K562 (cell line): ENCODE measurements at regions not wholly inside any gene's neighbourhood (a gene's known extent, or its start where the extent isn't known, plus 50 kb on each side); places are given as distances from the start of the nearest gene placed in this dataset.

Source experiments
- ATAC-seq: fragments of 200-7000 bp; cut with Tn5 transposase; 3 replicates; pipeline ENCODE4 v1.9.1; 2020; ENCODE audit warnings: moderate library complexity
- BruUV-seq: library from RNA; stranded (reverse); fragments of 400-500 nt; replicated peaks from 2 replicates; lab custom pipeline; 2021; lab: Mats Ljungman, UMichigan
- CTCF ChIA-PET: fragments of 300-600 bp; formaldehyde crosslinking; extraction: SDS; loops from one replicate; lab custom pipeline; 2021; ENCODE audit warnings: low intra/inter-chr PET ratio; lab: Yijun Ruan, JAX
- POLR2A ChIA-PET: fragments of 300-600, 350-650 bp; sonication (Branson Sonifier 250); formaldehyde crosslinking; extraction: SDS; loops from one replicate; lab custom pipeline; 2021; ENCODE audit warnings: antibody characterized with exemption, inconsistent platforms; lab: Yijun Ruan, JAX
- DNase-seq, 4 experiments: peaks; one replicate each; pipeline versions ENCODE4 v3.0.0 to v3.0.0-alpha.2; 2011 to 2018; ENCODE audit warnings: low spot score in 3 of 4, mixed read lengths in 3 of 4; ENCODE audit errors: extremely low read depth in 1 of 4
- FAIRE-seq: peaks from 2 replicates; lab custom pipeline; 2011; peaks lifted over from hg19 to GRCh38; lab: Jason Lieb, UNC
- H2AFZ ChIP-seq: 2 replicates; pipeline ENCODE4 v1.6.0; 2011; ENCODE audit warnings: low read depth, low read length, control low read depth, inconsistent platforms
- H3K27ac ChIP-seq: fragments of 200-600 bp; 3 replicates; pipeline ENCODE4 v1.8.0; 2011; ENCODE audit warnings: low read depth, mild to moderate bottlenecking, control low read depth, inconsistent platforms, low read length, moderate library complexity, mixed read lengths; ENCODE audit errors: extremely low read depth
- H3K27me3 ChIP-seq, 2 experiments: fragments of 300-600 bp in 1 of 2; 2 replicates in 1 of 2; 3 replicates in 1 of 2; pipeline versions ENCODE4 v1.6.0 to v1.8.0; 2011; ENCODE audit warnings: inconsistent platforms in 2 of 2, low read length in 2 of 2, mild to moderate bottlenecking in 1 of 2, mixed read lengths in 1 of 2, moderate library complexity in 1 of 2; ENCODE audit not compliant: control insufficient read depth in 2 of 2, insufficient read depth in 2 of 2
- H3K36me3 ChIP-seq: fragments of 300-600 bp; 3 replicates; pipeline ENCODE4 v1.8.0; 2011; ENCODE audit warnings: mild to moderate bottlenecking, low read length, inconsistent platforms; ENCODE audit not compliant: control insufficient read depth, insufficient read depth
- H3K4me1 ChIP-seq, 2 experiments: fragments of 200-600 bp in 1 of 2; replicated peaks in 1 of 2; 2 replicates in 1 of 2; 3 replicates in 1 of 2; pipeline versions ENCODE4 v1.5.1 to v1.8.0; 2011; ENCODE audit warnings: inconsistent platforms in 2 of 2, low read length in 2 of 2, mild to moderate bottlenecking in 1 of 2, mixed read lengths in 1 of 2, moderate library complexity in 1 of 2; ENCODE audit not compliant: control insufficient read depth in 2 of 2, insufficient read depth in 2 of 2
- H3K4me2 ChIP-seq: 2 replicates; pipeline ENCODE4 v1.6.1; 2011; ENCODE audit warnings: low read length, control low read depth, inconsistent platforms, mixed read lengths; ENCODE audit not compliant: insufficient read depth
- H3K4me3 ChIP-seq: fragments of 200-600 bp; sonication (generic), shearing (Covaris generic); 2 replicates; pipeline ENCODE4 v1.5.1; 2016; ENCODE audit warnings: control low read depth, inconsistent platforms
- H3K79me2 ChIP-seq: fragments of 200-600 bp; 3 replicates; pipeline ENCODE4 v1.8.0; 2011; ENCODE audit warnings: low read length, inconsistent platforms; ENCODE audit not compliant: control insufficient read depth, insufficient read depth
- H3K9ac ChIP-seq, 2 experiments: 2 replicates each; pipeline versions ENCODE4 v1.6.0 to v1.6.1; 2011; ENCODE audit warnings: low read depth in 2 of 2, low read length in 2 of 2, control low read depth in 1 of 2, inconsistent platforms in 1 of 2, mild to moderate bottlenecking in 1 of 2, mixed read lengths in 1 of 2; ENCODE audit not compliant: insufficient read depth in 1 of 2
- H3K9me1 ChIP-seq: one replicate; pipeline ENCODE4 v1.6.0; 2011; ENCODE audit warnings: inconsistent platforms, mild to moderate bottlenecking, low read length, moderate library complexity; ENCODE audit not compliant: control insufficient read depth, insufficient read depth
- H3K9me3 ChIP-seq: replicated peaks from 2 replicates; pipeline ENCODE4 v1.5.1; 2011; ENCODE audit warnings: low read depth, low read length, inconsistent platforms; ENCODE audit not compliant: control insufficient read depth, insufficient read depth
- H4K20me1 ChIP-seq: replicated peaks from 2 replicates; pipeline ENCODE4 v1.6.1; 2011; ENCODE audit warnings: low read length, inconsistent platforms, mixed read lengths; ENCODE audit not compliant: control insufficient read depth, insufficient read depth
- L3MBTL2 ChIP-seq: fragments of 450-650 bp; IDR thresholded peaks from 2 replicates; pipeline ENCODE4 v1.6.1; 2016; ENCODE audit warnings: mild to moderate bottlenecking, moderate library complexity
- PCBP2 ChIP-seq: fragments of 200-400 bp; formaldehyde crosslinking; IDR thresholded peaks from 2 replicates; pipeline ENCODE4 v1.6.1; 2018; ENCODE audit warnings: low read length, low read depth, mild to moderate bottlenecking, moderate library complexity; ENCODE audit not compliant: poor library complexity, severe bottlenecking
- U2AF1 ChIP-seq: fragments of 200-400 bp; formaldehyde crosslinking; optimal IDR thresholded peaks from 2 replicates; pipeline ENCODE3; 2017; ENCODE audit warnings: mild to moderate bottlenecking, low read depth, low read length, moderate library complexity
- ZNF140 ChIP-seq: fragments of 250-450 bp; sonication (Bioruptor Pico); IDR thresholded peaks from 2 replicates; pipeline ENCODE4 v1.8.0; 2021; ENCODE audit warnings: moderate library complexity, mild to moderate bottlenecking, inconsistent platforms
- ZNF785 ChIP-seq: fragments of 250-450 bp; sonication (Bioruptor Pico); IDR thresholded peaks from 2 replicates; pipeline ENCODE4 v1.4.0; 2020; ENCODE audit warnings: mild to moderate bottlenecking
- WGBS: fragments of 100-300 bp; shearing (Covaris generic); methylation state at CpG from one replicate; pipeline ENCODE4 v1.1.6; 2016; ENCODE audit warnings: low coverage, mixed read lengths; ENCODE audit not compliant: insufficient coverage; ENCODE audit errors: missing lambda C conversion rate; 5-methylcytosine and 5-hydroxymethylcytosine counted together
- in situ Hi-C: fragments of 300-500 bp; cut with MboI; formaldehyde crosslinking; loops from 4 replicates; pipeline ENCODE4 v1.15.0; 2018; ENCODE audit warnings: inconsistent platforms, mixed read lengths
- intact Hi-C: fragments of 100-400 bp; cut with micrococcal nuclease; formaldehyde crosslinking; loops from 2 replicates; pipeline ENCODE4 v1.14.2; 2022

DNA sequence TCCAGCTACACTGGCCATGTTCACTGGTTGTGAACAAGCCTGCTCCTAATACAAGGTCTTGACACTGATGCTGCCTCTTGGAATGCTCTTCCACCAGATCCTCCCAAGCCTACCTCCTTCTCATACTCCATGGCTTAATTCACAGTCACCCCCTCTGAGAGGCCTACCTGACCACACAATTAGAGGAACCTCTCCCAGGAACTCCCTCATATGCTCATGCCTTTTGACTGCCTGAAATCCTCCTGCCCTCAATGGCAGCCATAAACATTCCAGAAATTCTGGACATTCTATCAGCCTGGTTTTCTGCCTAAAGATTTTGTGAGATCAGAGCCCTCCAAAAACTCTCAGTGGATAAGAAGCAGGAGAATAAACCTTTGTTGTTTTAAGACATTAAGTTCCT, 340.2 kb downstream of the C12orf75 start:
- H3K79me2 ChIP-seq, result no peaks in the 10 kb centered on the region
- no peak for TF ChIP-seq L3MBTL2
- TF ChIP-seq U2AF1, result no peak
- no peak for TF ChIP-seq ZNF140
- BruUV-seq, result no TSS peak

GRCh38 chr12:105671720-105672119, 341.2 kb downstream of the C12orf75 start:
- Histone ChIP-seq H3K36me3 (no peaks in the 10 kb centered on the region), H4K20me1 (no peaks in the 10 kb centered on the region), H3K27me3 (no peaks in the 10 kb centered on the region), H3K4me1 (peaks cover 0 to 3% of the 10 kb centered on the region in 2 experiments; a peak in 1 of 5 replicates), H2AFZ (no peak overlapping the region), H3K9ac (no peak overlapping the region), H3K4me3 (no peak overlapping the region), H3K4me2 (no peak overlapping the region), H3K9me1 (no peaks in the 10 kb centered on the region), H3K27ac (no peak overlapping the region), H3K79me2 (no peaks in the 10 kb centered on the region), H3K9me3 (no peaks in the 10 kb centered on the region)
- POLR2A ChIA-PET, result no interaction called here
- no peak for ATAC-seq
- TF ChIP-seq ZNF785 (CRISPR knock-in tag) (no peak), PCBP2 (no peak)
- WGBS, result 0% methylated on average over 2 of the region's 2 CpGs
- CTCF ChIA-PET, result no interaction called here
- in situ Hi-C loops, result no loop called here
- DNase-seq, result no peak
- intact Hi-C loops, result no loop called here
- no TSS peak for BruUV-seq
- no peak for FAIRE-seq

More for the DNA sequence above, 340.2 kb downstream of the C12orf75 start:
- no peak for FAIRE-seq
- Histone ChIP-seq H2AFZ (no peak overlapping the region), H4K20me1 (no peaks in the 10 kb centered on the region), H3K27me3 (no peaks in the 10 kb centered on the region), H3K9ac (no peak overlapping the region), H3K9me1 (no peaks in the 10 kb centered on the region), H3K4me2 (no peak overlapping the region), H3K4me3 (no peak overlapping the region), H3K27ac (no peak overlapping the region), H3K36me3 (no peaks in the 10 kb centered on the region), H3K9me3 (no peaks in the 10 kb centered on the region), H3K4me1 (peaks cover 0 to 3% of the 10 kb centered on the region in 2 experiments; a peak in 1 of 5 replicates)
- ATAC-seq, result no peak
- POLR2A ChIA-PET, result interaction anchor here (0.6 kb wide), 1 partner anchor 125 kb away, joined by 3 read pairs; no protein-coding TSS in a partner anchor
- DNase-seq, result no peak
- CTCF ChIA-PET, result no interaction called here
- intact Hi-C loops, result no loop called here
- in situ Hi-C loops, result no loop called here
